ENCODE measurements at regions not wholly inside any gene's neighbourhood (a gene's known extent, or its start where the extent isn't known, plus 50 kb on each side); places are given as distances from the start of the nearest gene placed in this dataset.

- Histone ChIP-seq H3K9me3 (ENCODE audit: control insufficient read depth, low read length) (no peaks in the 10 kb centered on the region), H3K27me3 (ENCODE audit: control insufficient read depth, insufficient read depth, low read length, poor library complexity, severe bottlenecking) (peaks cover 21% of the 10 kb centered on the region), H3K9ac (ENCODE audit: extremely low read depth, low read length, poor library complexity, severe bottlenecking) (no peak overlapping the region), H3K4me1 (ENCODE audit: control insufficient read depth, insufficient read depth, low read length) (no peaks in the 10 kb centered on the region), H3K4me3 (ENCODE audit: low read length) (no peak overlapping the region), H3K27ac (ENCODE audit: low read depth, low read length) (no peak overlapping the region), H3K36me3 (ENCODE audit: control insufficient read depth, insufficient read depth, low read length) (no peaks in the 10 kb centered on the region)
- Mint-ChIP-seq H3K27me3 (ENCODE audit: insufficient read depth) (peaks cover 14% of the 10 kb centered on the region), H3K4me3 (no peak overlapping the region), H3K27ac (no peak overlapping the region), H3K4me1 (peaks cover under 1% of the 10 kb centered on the region), H3K36me3 (ENCODE audit: low read depth) (no peaks in the 10 kb centered on the region), H3K9me3 (no peaks in the 10 kb centered on the region)
- TF ChIP-seq, protein P1, sequence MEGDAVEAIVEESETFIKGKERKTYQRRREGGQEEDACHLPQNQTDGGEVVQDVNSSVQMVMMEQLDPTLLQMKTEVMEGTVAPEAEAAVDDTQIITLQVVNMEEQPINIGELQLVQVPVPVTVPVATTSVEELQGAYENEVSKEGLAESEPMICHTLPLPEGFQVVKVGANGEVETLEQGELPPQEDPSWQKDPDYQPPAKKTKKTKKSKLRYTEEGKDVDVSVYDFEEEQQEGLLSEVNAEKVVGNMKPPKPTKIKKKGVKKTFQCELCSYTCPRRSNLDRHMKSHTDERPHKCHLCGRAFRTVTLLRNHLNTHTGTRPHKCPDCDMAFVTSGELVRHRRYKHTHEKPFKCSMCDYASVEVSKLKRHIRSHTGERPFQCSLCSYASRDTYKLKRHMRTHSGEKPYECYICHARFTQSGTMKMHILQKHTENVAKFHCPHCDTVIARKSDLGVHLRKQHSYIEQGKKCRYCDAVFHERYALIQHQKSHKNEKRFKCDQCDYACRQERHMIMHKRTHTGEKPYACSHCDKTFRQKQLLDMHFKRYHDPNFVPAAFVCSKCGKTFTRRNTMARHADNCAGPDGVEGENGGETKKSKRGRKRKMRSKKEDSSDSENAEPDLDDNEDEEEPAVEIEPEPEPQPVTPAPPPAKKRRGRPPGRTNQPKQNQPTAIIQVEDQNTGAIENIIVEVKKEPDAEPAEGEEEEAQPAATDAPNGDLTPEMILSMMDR (conservative IDR thresholded peaks at IDR 0.05), result no peak
- DNase-seq, result peak; percentile 1
- whole genome bisulfite sequencing, 2 experiments (ENCODE audit: insufficient coverage in 1 of 2, insufficient read length in 1 of 2), result 90 to 100% methylated on average over 1 to 2 of the region's 2 CpGs
Observed at GRCh38 chr6:111990214-111990613, 63.7 kb upstream of the CCN6 start.

DNA sequence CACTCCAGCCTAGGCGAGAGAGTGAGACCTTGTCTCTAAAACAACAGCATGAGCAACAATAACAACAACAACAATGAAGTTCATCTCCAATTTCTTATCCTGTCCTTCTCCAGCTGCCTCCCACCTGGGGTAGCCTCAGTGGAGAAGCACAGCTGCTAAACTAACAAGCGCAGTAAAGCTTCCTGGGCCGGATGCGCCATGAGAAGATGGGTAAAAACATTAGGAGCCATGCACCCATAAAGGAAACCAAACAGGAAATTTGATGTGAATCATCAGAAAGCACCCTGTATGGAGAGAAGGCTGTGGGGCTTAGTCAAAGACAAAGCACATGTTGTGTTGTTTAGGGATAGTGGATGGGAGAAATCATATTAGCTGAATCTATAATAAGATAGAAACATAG is 61.1 kb upstream of the CCN6 start:
- TF ChIP-seq, protein P1 (conservative IDR thresholded peaks at IDR 0.05), result no peak
- Histone ChIP-seq H3K4me3 (ENCODE audit: low read length) (no peak overlapping the region), H3K27me3 (ENCODE audit: control insufficient read depth, insufficient read depth, low read length, poor library complexity, severe bottlenecking) (peaks cover 34% of the 10 kb centered on the region), H3K27ac (ENCODE audit: low read depth, low read length) (no peak overlapping the region), H3K9me3 (ENCODE audit: control insufficient read depth, low read length) (no peaks in the 10 kb centered on the region), H3K4me1 (ENCODE audit: control insufficient read depth, insufficient read depth, low read length) (no peaks in the 10 kb centered on the region), H3K36me3 (ENCODE audit: control insufficient read depth, insufficient read depth, low read length) (no peaks in the 10 kb centered on the region), H3K9ac (ENCODE audit: extremely low read depth, low read length, poor library complexity, severe bottlenecking) (no peak overlapping the region)
- H3K9me3 Mint-ChIP-seq, result no peaks in the 10 kb centered on the region
- no peaks in the 10 kb centered on the region for H3K36me3 Mint-ChIP-seq (ENCODE audit: low read depth)
- peaks cover 31% of the 10 kb centered on the region for H3K27me3 Mint-ChIP-seq (ENCODE audit: insufficient read depth)
- H3K4me3 Mint-ChIP-seq, result no peak overlapping the region
- peak; percentile 23 for DNase-seq
- peaks cover 2% of the 10 kb centered on the region for H3K4me1 Mint-ChIP-seq
- H3K27ac Mint-ChIP-seq, result no peak overlapping the region
- WGBS, 2 experiments (ENCODE audit: insufficient coverage in 1 of 2, insufficient read length in 1 of 2), result 92 to 94% methylated on average over 4 of the region's 4 CpGs

- H3K36me3 Mint-ChIP-seq (ENCODE audit: low read depth), result no peaks in the 10 kb centered on the region
- peak; percentile 12 for DNase-seq
- Histone ChIP-seq H3K9ac (ENCODE audit: extremely low read depth, low read length, poor library complexity, severe bottlenecking) (no peak overlapping the region), H3K36me3 (ENCODE audit: control insufficient read depth, insufficient read depth, low read length) (no peaks in the 10 kb centered on the region), H3K4me1 (ENCODE audit: control insufficient read depth, insufficient read depth, low read length) (no peaks in the 10 kb centered on the region), H3K27me3 (ENCODE audit: control insufficient read depth, insufficient read depth, low read length, poor library complexity, severe bottlenecking) (peaks cover 39% of the 10 kb centered on the region), H3K9me3 (ENCODE audit: control insufficient read depth, low read length) (no peaks in the 10 kb centered on the region), H3K27ac (ENCODE audit: low read depth, low read length) (no peak overlapping the region), H3K4me3 (ENCODE audit: low read length) (no peak overlapping the region)
- TF ChIP-seq, protein P1 (conservative IDR thresholded peaks at IDR 0.05), result no peak
- WGBS, 2 experiments (ENCODE audit: insufficient coverage in 1 of 2, insufficient read length in 1 of 2), result 64 to 86% methylated on average over 3 to 6 of the region's 6 CpGs
- H3K9me3 Mint-ChIP-seq, result no peaks in the 10 kb centered on the region
- H3K27me3 Mint-ChIP-seq (ENCODE audit: insufficient read depth), result peaks cover 33% of the 10 kb centered on the region
- H3K4me1 Mint-ChIP-seq, result peaks cover 2% of the 10 kb centered on the region
- no peak overlapping the region for H3K27ac Mint-ChIP-seq
- no peak overlapping the region for H3K4me3 Mint-ChIP-seq
Observed at GRCh38 chr6:111993342-111993741, 60.6 kb upstream of the CCN6 start.

Data from endodermal cell (in vitro differentiated cells).